Hepatocyte (in vitro differentiated cells): ENCODE measurements at regions not wholly inside any gene's neighbourhood (a gene's known extent, or its start where the extent isn't known, plus 50 kb on each side); places are given as distances from the start of the nearest gene placed in this dataset.

ENCODE experiments used
- CTCF ChIP-seq: fragments of 200-600 bp; sonication (generic); IDR thresholded peaks from 2 replicates; pipeline ENCODE4 v1.5.1; 2016; ENCODE audit warnings: antibody characterized with exemption, mild to moderate bottlenecking; ENCODE audit not compliant: poor library complexity
- EZH2phosphoT487 ChIP-seq: fragments of 200-600 bp; sonication (generic); IDR thresholded peaks from one replicate; pipeline ENCODE4 v1.6.1; 2018; ENCODE audit warnings: antibody characterized with exemption, mild to moderate bottlenecking, low read depth, moderate library complexity; ENCODE audit not compliant: unreplicated experiment, severe bottlenecking

- TF ChIP-seq EZH2phosphoT487, result no peak
- TF ChIP-seq CTCF, result no peak
Measured at GRCh38 chr4:160570271-160570670, 1467.4 kb downstream of the RAPGEF2 start.
